ENCODE measurements at regions not wholly inside any gene's neighbourhood (a gene's known extent, or its start where the extent isn't known, plus 50 kb on each side); places are given as distances from the start of the nearest gene placed in this dataset.

GRCh38 chr5:111636736-111637135 lies 120.3 kb downstream of the NREP start:
- FAIRE-seq, result no peak

DNA sequence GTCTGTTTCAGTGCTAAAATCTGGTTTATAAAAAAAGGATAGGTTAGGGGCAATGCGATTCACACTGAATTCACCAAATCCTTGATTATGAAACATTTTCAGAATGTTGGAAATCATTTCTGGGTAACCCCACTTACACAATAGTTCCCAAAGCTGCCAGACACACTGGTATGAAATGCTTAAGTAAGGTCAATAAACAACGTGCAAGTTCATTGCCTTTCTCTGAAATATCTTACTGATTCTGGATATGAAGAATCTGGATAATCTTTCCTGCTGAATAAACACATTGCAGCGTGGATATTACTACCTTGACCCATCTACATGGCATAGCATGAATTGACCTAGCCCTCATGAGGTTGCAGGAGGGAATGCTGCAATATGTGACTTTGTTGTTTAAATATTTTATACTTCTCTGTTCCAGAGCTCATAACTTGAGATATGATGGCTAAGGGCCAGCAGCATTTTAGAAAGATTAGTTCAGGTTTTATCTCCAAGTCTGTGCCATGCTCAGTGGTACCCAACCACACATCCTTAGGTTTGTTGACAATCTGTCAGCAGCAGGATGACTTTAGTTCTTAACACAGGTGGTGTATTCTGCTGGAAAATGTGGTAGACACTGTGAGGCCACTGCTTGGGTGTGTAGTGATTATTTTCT lies 121.0 kb downstream of the NREP start:
- peak; percentile 13 for FAIRE-seq
- no peak for TF ChIP-seq CTCF (IDR thresholded peaks at IDR 0.05; ENCODE audit: insufficient read depth, low read length, severe bottlenecking)

More at GRCh38 chr5:111636736-111637135, 120.3 kb downstream of the NREP start:
- H3K4me3 ChIP-seq (ENCODE audit: low read depth, low read length), result no peak overlapping the region
- no peaks in the 10 kb centered on the region for H3K36me3 ChIP-seq (ENCODE audit: control insufficient read depth, insufficient read depth, low read length)
- H3K27me3 ChIP-seq (ENCODE audit: control insufficient read depth, insufficient read depth, low read length), result no peaks in the 10 kb centered on the region
- no peak for TF ChIP-seq CTCF (IDR thresholded peaks at IDR 0.05; ENCODE audit: insufficient read depth, low read length, severe bottlenecking)
- DNase-seq (ENCODE audit: low read depth), result no peak

GRCh38 chr5:111635151-111635902 lies 121.7 kb downstream of the NREP start:
- H3K4me3 ChIP-seq (ENCODE audit: low read depth, low read length), result no peak overlapping the region
- TF ChIP-seq CTCF (IDR thresholded peaks at IDR 0.05; ENCODE audit: insufficient read depth, low read length, severe bottlenecking), result no peak
- DNase-seq (ENCODE audit: low read depth) (no peak), FAIRE-seq (no peak)
- no peaks in the 10 kb centered on the region for H3K36me3 ChIP-seq (ENCODE audit: control insufficient read depth, insufficient read depth, low read length)
- no peaks in the 10 kb centered on the region for H3K27me3 ChIP-seq (ENCODE audit: control insufficient read depth, insufficient read depth, low read length)

More for the DNA sequence above, 121.0 kb downstream of the NREP start:
- Histone ChIP-seq H3K36me3 (ENCODE audit: control insufficient read depth, insufficient read depth, low read length) (no peaks in the 10 kb centered on the region), H3K27me3 (ENCODE audit: control insufficient read depth, insufficient read depth, low read length) (no peaks in the 10 kb centered on the region), H3K4me3 (ENCODE audit: low read depth, low read length) (no peak overlapping the region)
- no peak for DNase-seq (ENCODE audit: low read depth)

DNA sequence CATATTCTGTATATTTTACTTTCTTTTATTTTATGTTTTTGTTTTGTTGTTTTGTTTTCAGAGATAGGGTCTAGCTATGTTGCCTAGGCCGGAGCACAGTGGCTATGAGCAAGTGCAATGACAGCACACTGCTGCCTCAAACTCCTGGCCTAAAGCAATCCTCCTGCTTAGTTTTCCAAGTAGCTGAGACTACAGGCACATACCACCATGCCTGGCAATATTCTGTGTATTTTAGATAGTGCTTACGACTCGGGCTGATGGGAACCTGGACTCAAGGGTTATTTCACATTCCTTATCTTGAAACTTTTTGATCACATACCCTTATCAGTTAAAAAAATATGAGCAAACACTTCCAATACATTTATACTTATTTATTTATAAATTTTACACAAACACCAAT lies 119.0 kb upstream of the STARD4 start:
- H3K4me3 ChIP-seq (ENCODE audit: low read depth, low read length), result no peak overlapping the region
- no peaks in the 10 kb centered on the region for H3K27me3 ChIP-seq (ENCODE audit: control insufficient read depth, insufficient read depth, low read length)
- H3K36me3 ChIP-seq (ENCODE audit: control insufficient read depth, insufficient read depth, low read length), result no peaks in the 10 kb centered on the region
- no peak for TF ChIP-seq CTCF (IDR thresholded peaks at IDR 0.05; ENCODE audit: insufficient read depth, low read length, severe bottlenecking)
- no peak for FAIRE-seq
- DNase-seq (ENCODE audit: low read depth), result no peak

DNA sequence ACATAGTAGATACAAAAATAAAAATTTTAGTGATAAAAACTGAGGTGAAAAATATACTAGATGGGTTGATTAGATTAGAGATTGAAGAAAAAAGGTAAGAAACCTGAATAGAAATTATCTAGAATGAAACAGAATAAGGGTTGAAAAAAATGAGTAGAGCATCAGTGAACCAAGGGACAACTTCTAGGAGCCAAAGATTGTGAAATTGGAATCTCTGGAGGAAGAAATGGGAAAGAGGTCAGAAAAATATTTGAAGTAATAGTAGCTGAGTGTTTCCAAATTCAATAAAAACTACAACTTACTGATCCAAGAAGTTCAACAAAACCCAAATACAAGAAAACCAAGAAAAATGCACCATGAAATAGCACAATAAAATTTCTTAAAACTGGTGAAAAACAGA lies 116.6 kb upstream of the STARD4 start:
- Histone ChIP-seq H3K36me3 (ENCODE audit: control insufficient read depth, insufficient read depth, low read length) (no peaks in the 10 kb centered on the region), H3K4me3 (ENCODE audit: low read depth, low read length) (no peak overlapping the region), H3K27me3 (ENCODE audit: control insufficient read depth, insufficient read depth, low read length) (no peaks in the 10 kb centered on the region)
- FAIRE-seq, result no peak
- no peak for TF ChIP-seq CTCF (IDR thresholded peaks at IDR 0.05; ENCODE audit: insufficient read depth, low read length, severe bottlenecking)
- no peak for DNase-seq (ENCODE audit: low read depth)
